Chondrocyte (in vitro differentiated cells): ENCODE measurements at regions not wholly inside any gene's neighbourhood (a gene's known extent, or its start where the extent isn't known, plus 50 kb on each side); places are given as distances from the start of the nearest gene placed in this dataset.

ENCODE experiments used
- DNase-seq: peaks from one replicate; pipeline ENCODE4 v3.0.0; 2021; ENCODE audit warnings: mixed read lengths, low spot score
- H3K27ac Mint-ChIP-seq: one replicate; pipeline ENCODE4 v1.8.0; 2021; ENCODE audit warnings: mild to moderate bottlenecking, moderate library complexity, mixed read lengths; ENCODE audit not compliant: unreplicated experiment
- H3K27me3 Mint-ChIP-seq: 2 replicates; pipeline ENCODE4 v1.8.0; 2021; ENCODE audit warnings: low read depth, mixed read lengths
- H3K36me3 Mint-ChIP-seq: 2 replicates; pipeline ENCODE4 v1.8.0; 2021; ENCODE audit warnings: low read depth, mixed read lengths
- H3K4me1 Mint-ChIP-seq: 2 replicates; pipeline ENCODE4 v1.8.0; 2021; ENCODE audit warnings: low read depth, mild to moderate bottlenecking, mixed read lengths
- H3K4me3 Mint-ChIP-seq: one replicate; pipeline ENCODE4 v1.8.0; 2021; ENCODE audit warnings: mild to moderate bottlenecking, moderate library complexity, mixed read lengths; ENCODE audit not compliant: unreplicated experiment
- H3K9me3 Mint-ChIP-seq: 2 replicates; pipeline ENCODE4 v1.8.0; 2021; ENCODE audit warnings: low read depth, mixed read lengths
- TF ChIP-seq, protein P1 (sequence below): fragments of 200-600 bp; sonication (generic); IDR thresholded peaks from 2 replicates; pipeline ENCODE4 v1.5.0; 2021; ENCODE audit warnings: antibody characterized with exemption, mild to moderate bottlenecking, moderate library complexity

DNA sequence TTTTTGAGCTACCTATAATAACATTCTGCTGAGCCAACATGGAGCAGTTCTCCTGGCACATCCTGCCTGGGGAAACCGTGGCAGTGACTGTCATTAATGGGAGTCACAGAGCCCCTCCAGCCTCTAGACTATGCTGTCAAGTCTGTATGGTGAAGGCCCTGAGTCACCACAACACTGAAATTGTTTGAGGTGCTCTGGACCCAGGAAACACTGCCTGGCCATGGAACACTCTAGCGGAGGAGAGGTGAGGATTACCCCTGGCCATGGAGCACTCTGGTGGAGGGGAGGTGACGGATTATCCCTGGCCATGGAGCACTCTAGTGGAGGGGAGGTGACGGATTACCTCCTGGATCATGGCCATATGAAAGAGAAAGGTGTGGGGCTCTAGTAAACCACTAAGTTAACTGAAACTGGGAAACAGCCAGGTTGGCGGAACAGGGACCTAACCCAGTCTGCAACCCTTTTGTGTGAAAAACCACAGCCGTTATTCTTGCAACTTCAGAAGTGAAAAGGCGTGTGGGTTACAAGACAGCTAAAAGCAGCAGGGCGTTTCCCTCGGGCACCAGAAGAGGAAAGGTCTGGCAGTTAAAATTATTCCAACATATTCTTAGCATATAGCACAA is 156.7 kb downstream of the KCNJ12 start:
- H3K9me3 Mint-ChIP-seq: peaks cover 13% of the 10 kb centered on the region
- H3K27ac Mint-ChIP-seq: no peak overlapping the region
- peaks cover 21% of the 10 kb centered on the region for H3K36me3 Mint-ChIP-seq
- no peaks in the 10 kb centered on the region for H3K4me1 Mint-ChIP-seq
- H3K27me3 Mint-ChIP-seq: no peaks in the 10 kb centered on the region
- no peak for DNase-seq
- H3K4me3 Mint-ChIP-seq: no peak overlapping the region
- TF ChIP-seq, protein P1, sequence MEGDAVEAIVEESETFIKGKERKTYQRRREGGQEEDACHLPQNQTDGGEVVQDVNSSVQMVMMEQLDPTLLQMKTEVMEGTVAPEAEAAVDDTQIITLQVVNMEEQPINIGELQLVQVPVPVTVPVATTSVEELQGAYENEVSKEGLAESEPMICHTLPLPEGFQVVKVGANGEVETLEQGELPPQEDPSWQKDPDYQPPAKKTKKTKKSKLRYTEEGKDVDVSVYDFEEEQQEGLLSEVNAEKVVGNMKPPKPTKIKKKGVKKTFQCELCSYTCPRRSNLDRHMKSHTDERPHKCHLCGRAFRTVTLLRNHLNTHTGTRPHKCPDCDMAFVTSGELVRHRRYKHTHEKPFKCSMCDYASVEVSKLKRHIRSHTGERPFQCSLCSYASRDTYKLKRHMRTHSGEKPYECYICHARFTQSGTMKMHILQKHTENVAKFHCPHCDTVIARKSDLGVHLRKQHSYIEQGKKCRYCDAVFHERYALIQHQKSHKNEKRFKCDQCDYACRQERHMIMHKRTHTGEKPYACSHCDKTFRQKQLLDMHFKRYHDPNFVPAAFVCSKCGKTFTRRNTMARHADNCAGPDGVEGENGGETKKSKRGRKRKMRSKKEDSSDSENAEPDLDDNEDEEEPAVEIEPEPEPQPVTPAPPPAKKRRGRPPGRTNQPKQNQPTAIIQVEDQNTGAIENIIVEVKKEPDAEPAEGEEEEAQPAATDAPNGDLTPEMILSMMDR: no peak

DNA sequence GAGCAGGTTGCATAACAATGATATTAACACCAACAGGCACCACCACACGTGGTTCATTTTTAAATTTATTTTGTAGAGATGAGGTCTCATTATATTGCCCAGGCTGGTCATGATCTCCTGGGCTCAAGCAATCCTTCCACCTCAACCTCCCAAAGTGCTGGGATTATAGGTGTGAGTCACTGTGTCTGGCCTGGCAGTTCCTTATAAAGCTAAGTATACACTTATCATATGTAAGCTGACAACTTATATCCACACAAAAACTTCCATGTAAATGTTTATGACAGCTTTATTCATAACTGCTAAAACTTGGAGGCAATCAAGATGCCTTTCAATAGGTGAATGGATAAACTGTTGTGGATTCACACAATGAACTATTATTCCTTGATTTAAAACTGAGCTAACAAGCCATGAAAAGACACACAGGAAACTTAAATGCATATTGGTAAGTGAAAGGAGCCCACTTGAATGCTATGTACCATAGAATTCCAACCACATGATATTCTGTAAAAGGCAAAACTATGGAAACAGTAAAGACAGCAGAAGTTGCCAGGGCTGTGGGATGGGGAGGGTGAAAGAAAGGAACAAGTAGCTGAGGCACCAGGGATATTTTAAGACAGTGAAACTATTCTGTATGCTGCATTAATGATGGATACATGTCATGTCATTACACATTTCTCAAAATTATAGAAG is 156.5 kb upstream of the KCNJ18 start:
- no peaks in the 10 kb centered on the region for H3K27me3 Mint-ChIP-seq
- TF ChIP-seq, protein P1: no peak
- H3K9me3 Mint-ChIP-seq: peaks cover 26% of the 10 kb centered on the region
- H3K4me1 Mint-ChIP-seq: no peaks in the 10 kb centered on the region
- H3K36me3 Mint-ChIP-seq: peaks cover 26% of the 10 kb centered on the region
- no peak overlapping the region for H3K27ac Mint-ChIP-seq
- DNase-seq: no peak
- no peak overlapping the region for H3K4me3 Mint-ChIP-seq

DNA sequence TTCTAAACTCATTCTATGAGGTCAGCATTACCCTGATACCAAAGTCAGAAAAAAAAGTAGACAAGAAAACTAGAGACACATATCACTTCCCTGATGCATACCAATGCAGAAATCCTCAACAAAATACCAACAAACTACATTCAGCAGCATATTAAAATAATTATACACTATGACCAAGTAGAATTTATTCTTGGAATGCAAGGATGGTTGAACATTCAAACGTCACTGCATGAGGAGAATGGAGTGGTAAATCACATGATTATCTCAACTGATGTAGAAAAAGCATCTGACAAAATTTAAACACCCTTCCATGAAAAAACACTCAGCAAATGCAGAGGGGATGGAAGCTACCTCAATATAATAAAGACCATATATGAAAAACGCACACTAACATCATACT is 155.0 kb upstream of the KCNJ18 start:
- no peaks in the 10 kb centered on the region for H3K27me3 Mint-ChIP-seq
- H3K36me3 Mint-ChIP-seq: peaks cover 20% of the 10 kb centered on the region
- no peak overlapping the region for H3K27ac Mint-ChIP-seq
- no peak overlapping the region for H3K4me3 Mint-ChIP-seq
- H3K9me3 Mint-ChIP-seq: peaks cover 26% of the 10 kb centered on the region
- TF ChIP-seq, protein P1: no peak
- DNase-seq: no peak
- H3K4me1 Mint-ChIP-seq: no peaks in the 10 kb centered on the region

GRCh38 chr17:21538615-21539014 is 153.7 kb upstream of the KCNJ18 start:
- Mint-ChIP-seq H3K9me3 (peaks cover 26% of the 10 kb centered on the region), H3K4me1 (no peaks in the 10 kb centered on the region), H3K36me3 (peaks cover 18% of the 10 kb centered on the region), H3K4me3 (no peak overlapping the region), H3K27me3 (no peaks in the 10 kb centered on the region), H3K27ac (no peak overlapping the region)
- TF ChIP-seq, protein P1: no peak
- DNase-seq: no peak

DNA sequence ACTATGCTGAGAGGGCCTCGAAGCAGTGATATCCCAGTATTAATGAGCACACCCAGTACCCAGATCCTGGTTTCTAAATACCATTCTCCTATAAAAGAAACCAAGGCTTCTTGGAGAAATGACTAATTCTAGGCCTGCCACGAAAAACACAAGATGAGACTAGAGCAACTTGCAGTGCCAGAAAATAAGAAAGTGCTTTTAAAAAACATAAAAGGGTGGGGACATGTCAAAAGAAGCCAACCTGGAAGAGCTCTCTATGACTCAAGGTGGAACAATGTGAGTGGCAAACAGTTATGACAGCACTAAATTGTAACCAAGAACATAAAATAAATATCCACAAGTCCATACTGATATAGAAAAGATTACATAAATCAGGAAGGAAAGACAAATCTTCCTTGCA is 153.2 kb upstream of the KCNJ18 start:
- Mint-ChIP-seq H3K27me3 (no peaks in the 10 kb centered on the region), H3K36me3 (peaks cover 18% of the 10 kb centered on the region), H3K4me1 (no peaks in the 10 kb centered on the region), H3K4me3 (no peak overlapping the region), H3K27ac (no peak overlapping the region), H3K9me3 (peaks cover 26% of the 10 kb centered on the region)
- TF ChIP-seq, protein P1: no peak
- no peak for DNase-seq
